ENCODE measurements at regions not wholly inside any gene's neighbourhood (a gene's known extent, or its start where the extent isn't known, plus 50 kb on each side); places are given as distances from the start of the nearest gene placed in this dataset.

DNA sequence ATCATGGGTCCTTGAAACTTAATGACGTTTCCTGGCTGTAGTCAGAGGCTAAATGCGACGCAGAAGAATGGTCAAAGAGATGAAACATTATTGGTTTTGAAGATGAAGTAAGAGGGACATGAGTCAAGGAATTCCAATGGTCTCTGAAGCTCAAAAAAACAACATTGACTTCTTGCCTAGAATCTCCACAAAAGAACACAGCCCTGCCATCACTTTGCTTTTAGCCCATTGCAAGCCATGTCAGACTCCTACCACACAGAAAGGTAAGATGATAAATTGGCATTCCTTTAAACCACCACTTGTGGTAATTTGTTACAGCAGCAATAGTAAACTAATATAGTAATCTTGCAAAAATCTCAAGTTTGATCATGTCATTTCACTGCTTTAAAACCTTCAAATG, 109.4 kb downstream of the TMEM26 start:
- H3K4me1 ChIP-seq (ENCODE audit: control insufficient read depth in 1 of 2, insufficient read depth in 2 of 2, low read length in 2 of 2): no peaks in the 10 kb centered on the region
- H3K27ac ChIP-seq (ENCODE audit: low read depth in 1 of 2, low read length in 2 of 2): no peak overlapping the region
- no peak overlapping the region for H2AFZ ChIP-seq (ENCODE audit: insufficient read depth, low read depth, low read length, poor library complexity, severe bottlenecking)
- no peaks in the 10 kb centered on the region for H4K20me1 ChIP-seq (ENCODE audit: insufficient read depth, low read length)
- DNase-seq: no peak
- 83% methylated on average over 1 of the region's 3 CpGs for WGBS (ENCODE audit: insufficient coverage)
- TF ChIP-seq, protein P1, sequence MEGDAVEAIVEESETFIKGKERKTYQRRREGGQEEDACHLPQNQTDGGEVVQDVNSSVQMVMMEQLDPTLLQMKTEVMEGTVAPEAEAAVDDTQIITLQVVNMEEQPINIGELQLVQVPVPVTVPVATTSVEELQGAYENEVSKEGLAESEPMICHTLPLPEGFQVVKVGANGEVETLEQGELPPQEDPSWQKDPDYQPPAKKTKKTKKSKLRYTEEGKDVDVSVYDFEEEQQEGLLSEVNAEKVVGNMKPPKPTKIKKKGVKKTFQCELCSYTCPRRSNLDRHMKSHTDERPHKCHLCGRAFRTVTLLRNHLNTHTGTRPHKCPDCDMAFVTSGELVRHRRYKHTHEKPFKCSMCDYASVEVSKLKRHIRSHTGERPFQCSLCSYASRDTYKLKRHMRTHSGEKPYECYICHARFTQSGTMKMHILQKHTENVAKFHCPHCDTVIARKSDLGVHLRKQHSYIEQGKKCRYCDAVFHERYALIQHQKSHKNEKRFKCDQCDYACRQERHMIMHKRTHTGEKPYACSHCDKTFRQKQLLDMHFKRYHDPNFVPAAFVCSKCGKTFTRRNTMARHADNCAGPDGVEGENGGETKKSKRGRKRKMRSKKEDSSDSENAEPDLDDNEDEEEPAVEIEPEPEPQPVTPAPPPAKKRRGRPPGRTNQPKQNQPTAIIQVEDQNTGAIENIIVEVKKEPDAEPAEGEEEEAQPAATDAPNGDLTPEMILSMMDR (IDR thresholded peaks at IDR 0.05): no peak
- H3K27me3 ChIP-seq (ENCODE audit: control insufficient read depth in 2 of 2, insufficient read depth in 2 of 2, low read length in 2 of 2): no peaks in the 10 kb centered on the region
- no peaks in the 10 kb centered on the region for H3K36me3 ChIP-seq (replicated peaks in 1 of 2; ENCODE audit: control insufficient read depth in 1 of 2, insufficient read depth in 2 of 2, low read length in 2 of 2)
- H3K4me2 ChIP-seq (replicated peaks; ENCODE audit: extremely low read depth, low read length, poor library complexity, severe bottlenecking): no peak overlapping the region
- no peak overlapping the region for H3K4me3 Mint-ChIP-seq
- H3K36me3 Mint-ChIP-seq: no peaks in the 10 kb centered on the region
- no peaks in the 10 kb centered on the region for H3K4me1 Mint-ChIP-seq
- peaks cover 0 to 3% (median 2%) of the 10 kb centered on the region in 7 donors for H3K9me3 Mint-ChIP-seq
- H3K9me3 ChIP-seq (replicated peaks in 1 of 2; ENCODE audit: control insufficient read depth in 1 of 2, insufficient read depth in 1 of 2, low read length in 2 of 2): no peaks in the 10 kb centered on the region
- intact Hi-C loops (cut with micrococcal nuclease): no loop called here
- no peaks in the 10 kb centered on the region for H3K79me2 ChIP-seq (ENCODE audit: insufficient read depth, low read length)
- H3K27me3 Mint-ChIP-seq (ENCODE audit: low read depth in 3 of 3): no peaks in the 10 kb centered on the region
- no peak overlapping the region for H3K4me3 ChIP-seq (replicated peaks in 1 of 3; ENCODE audit: low read depth in 2 of 3, low read length in 3 of 3)
- no peak overlapping the region for H3K27ac Mint-ChIP-seq
- no peak overlapping the region for H3K9ac ChIP-seq (ENCODE audit: insufficient read depth, low read length, poor library complexity, severe bottlenecking)

DNA sequence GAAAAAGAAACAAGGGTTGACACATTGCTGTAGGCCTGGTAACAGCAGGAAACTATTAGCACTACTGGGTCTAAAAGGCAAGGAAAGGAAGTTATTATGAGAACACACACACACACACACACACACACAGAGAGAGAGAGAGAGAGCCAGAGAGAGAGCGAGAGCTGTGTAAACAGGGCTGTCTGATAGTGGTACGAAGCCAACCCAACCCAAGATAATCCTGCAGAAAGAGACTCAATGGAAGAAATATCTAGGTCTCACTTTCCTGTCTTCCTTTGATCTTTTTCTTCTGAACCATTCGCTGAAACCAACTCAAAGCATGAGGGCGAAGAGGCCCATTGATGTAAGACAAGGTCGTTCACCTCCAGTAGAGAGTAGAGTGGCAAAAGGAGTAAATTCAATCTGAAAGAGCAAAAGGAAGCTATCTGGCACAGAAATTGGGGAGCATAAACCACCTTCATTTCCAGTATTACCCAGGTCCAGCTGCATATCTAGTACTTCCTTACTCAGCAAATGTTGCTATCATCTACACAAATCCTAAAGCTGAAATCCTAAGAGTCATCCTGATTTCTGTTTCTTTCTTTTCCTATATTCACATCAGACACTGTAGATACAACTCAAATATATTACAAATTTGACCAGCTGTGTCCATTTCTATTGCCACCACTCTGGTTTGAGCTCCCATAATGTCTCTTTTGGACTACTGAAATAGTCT, 110.2 kb downstream of the TMEM26 start:
- Mint-ChIP-seq H3K36me3 (no peaks in the 10 kb centered on the region), H3K4me1 (no peaks in the 10 kb centered on the region), H3K27ac (no peak overlapping the region), H3K4me3 (no peak overlapping the region), H3K27me3 (ENCODE audit: low read depth in 3 of 3) (no peaks in the 10 kb centered on the region), H3K9me3 (peaks cover 0 to 3% (median 2%) of the 10 kb centered on the region in 7 donors)
- no peaks in the 10 kb centered on the region for H3K79me2 ChIP-seq (ENCODE audit: insufficient read depth, low read length)
- no CpG with 5 or more reads among the region's 5 CpGs for WGBS (ENCODE audit: insufficient coverage)
- H3K9ac ChIP-seq (ENCODE audit: insufficient read depth, low read length, poor library complexity, severe bottlenecking): no peak overlapping the region
- no peak for DNase-seq
- H2AFZ ChIP-seq (ENCODE audit: insufficient read depth, low read depth, low read length, poor library complexity, severe bottlenecking): no peak overlapping the region
- H3K9me3 ChIP-seq (replicated peaks in 1 of 2; ENCODE audit: control insufficient read depth in 1 of 2, insufficient read depth in 1 of 2, low read length in 2 of 2): no peaks in the 10 kb centered on the region
- no peaks in the 10 kb centered on the region for H3K4me1 ChIP-seq (ENCODE audit: control insufficient read depth in 1 of 2, insufficient read depth in 2 of 2, low read length in 2 of 2)
- intact Hi-C loops (cut with micrococcal nuclease): no loop called here
- H4K20me1 ChIP-seq (ENCODE audit: insufficient read depth, low read length): no peaks in the 10 kb centered on the region
- H3K4me2 ChIP-seq (replicated peaks; ENCODE audit: extremely low read depth, low read length, poor library complexity, severe bottlenecking): no peak overlapping the region
- H3K4me3 ChIP-seq (replicated peaks in 1 of 3; ENCODE audit: low read depth in 2 of 3, low read length in 3 of 3): no peak overlapping the region
- no peaks in the 10 kb centered on the region for H3K36me3 ChIP-seq (replicated peaks in 1 of 2; ENCODE audit: control insufficient read depth in 1 of 2, insufficient read depth in 2 of 2, low read length in 2 of 2)
- TF ChIP-seq, protein P1 (IDR thresholded peaks at IDR 0.05): no peak
- H3K27ac ChIP-seq (ENCODE audit: low read depth in 1 of 2, low read length in 2 of 2): no peak overlapping the region
- H3K27me3 ChIP-seq (ENCODE audit: control insufficient read depth in 2 of 2, insufficient read depth in 2 of 2, low read length in 2 of 2): no peaks in the 10 kb centered on the region

Measured in CD14-positive monocyte (primary cell).